GM12878 (cell line): ENCODE measurements at regions not wholly inside any gene's neighbourhood (a gene's known extent, or its start where the extent isn't known, plus 50 kb on each side); places are given as distances from the start of the nearest gene placed in this dataset.

ENCODE experiments used
- ATAC-seq: fragments of 200-7000 bp; cut with Tn5 transposase; 3 replicates; pipeline ENCODE4 v1.9.1; 2020; ENCODE audit warnings: mild to moderate bottlenecking, moderate library complexity
- BruUV-seq: library from RNA; stranded (reverse); fragments of 400-500 nt; replicated peaks from 2 replicates; lab custom pipeline; 2021; lab: Mats Ljungman, UMichigan
- CTCF ChIA-PET: fragments of 300-600 bp; sonication (Branson Sonifier 250); formaldehyde crosslinking; extraction: SDS; loops from one replicate; lab custom pipeline; 2021; ENCODE audit warnings: inconsistent platforms; lab: Yijun Ruan, JAX
- POLR2A ChIA-PET: fragments of 350-600 bp; formaldehyde crosslinking; extraction: SDS; loops from one replicate; lab custom pipeline; 2021; ENCODE audit warnings: inconsistent platforms; lab: Charles Lee
- RAD21 ChIA-PET: fragments of 300-600 bp; sonication (Branson Sonifier 250); formaldehyde crosslinking; loops from one replicate; lab custom pipeline; 2023; ENCODE audit warnings: antibody characterized with exemption; ENCODE audit not compliant: unreplicated experiment; lab: Charles Lee
- SMC1A ChIA-PET: fragments of 300-600 bp; sonication (Branson Sonifier 250); formaldehyde crosslinking; loops from one replicate; lab custom pipeline; 2023; ENCODE audit not compliant: unreplicated experiment, uncharacterized antibody; lab: Charles Lee
- DNase-seq: peaks from one replicate; pipeline ENCODE4 v3.0.0-alpha.2; 2011; ENCODE audit warnings: low read depth, low spot score
- FAIRE-seq: peaks from 3 replicates; lab custom pipeline; 2011; peaks lifted over from hg19 to GRCh38; lab: Jason Lieb, UNC
- H2AFZ ChIP-seq: 2 replicates; pipeline ENCODE4 v1.6.0; 2011; ENCODE audit warnings: low read depth, low read length, control low read depth; ENCODE audit not compliant: control insufficient read depth
- H3K27ac ChIP-seq: 2 replicates; pipeline ENCODE4 v1.5.1; 2011; ENCODE audit warnings: control low read depth; ENCODE audit not compliant: control insufficient read depth, insufficient read depth
- H3K27me3 ChIP-seq, 2 experiments: replicated peaks in 1 of 2; 2 replicates each; pipeline versions ENCODE4 v1.6.0 to v1.6.1; 2011; ENCODE audit warnings: low read length in 1 of 2; ENCODE audit not compliant: control insufficient read depth in 2 of 2, insufficient read depth in 2 of 2
- H3K36me3 ChIP-seq, 2 experiments: 2 replicates each; pipeline ENCODE4 v1.5.1; 2011; ENCODE audit warnings: low read length in 1 of 2; ENCODE audit not compliant: control insufficient read depth in 2 of 2, insufficient read depth in 2 of 2
- H3K4me1 ChIP-seq: 2 replicates; pipeline ENCODE4 v1.6.1; 2011; ENCODE audit warnings: mild to moderate bottlenecking, low read length, moderate library complexity, mixed read lengths; ENCODE audit not compliant: control insufficient read depth, insufficient read depth
- H3K4me2 ChIP-seq: 2 replicates; pipeline ENCODE4 v1.6.0; 2011; ENCODE audit warnings: control low read depth; ENCODE audit not compliant: control insufficient read depth, insufficient read depth
- H3K4me3 ChIP-seq: fragments of 200-600 bp; sonication (generic); 2 replicates; pipeline ENCODE4 v1.5.1; 2016
- H3K79me2 ChIP-seq: 2 replicates; pipeline ENCODE4 v1.6.0; 2011; ENCODE audit warnings: low read length; ENCODE audit not compliant: control insufficient read depth, insufficient read depth
- H3K9ac ChIP-seq: 2 replicates; pipeline ENCODE4 v1.8.0; 2011; ENCODE audit warnings: low read length, control low read depth, mixed read lengths; ENCODE audit not compliant: control insufficient read depth, insufficient read depth
- H3K9me3 ChIP-seq: replicated peaks from 3 replicates; pipeline ENCODE4 v1.5.1; 2011; ENCODE audit warnings: mild to moderate bottlenecking, low read length; ENCODE audit not compliant: control insufficient read depth, insufficient read depth
- H4K20me1 ChIP-seq: 2 replicates; pipeline ENCODE4 v1.6.0; 2011; ENCODE audit not compliant: control insufficient read depth, insufficient read depth
- BACH1 ChIP-seq: fragments of 450-650 bp; IDR thresholded peaks from 2 replicates; pipeline ENCODE4 v1.6.1; 2017; ENCODE audit warnings: mild to moderate bottlenecking, borderline replicate concordance
- CEBPB ChIP-seq, 2 experiments: fragments of 150-350 bp in 1 of 2; IDR thresholded peaks; 2 replicates each; pipeline ENCODE4 v1.6.1; 2012 to 2014; ENCODE audit warnings: low read depth in 2 of 2, low read length in 2 of 2, borderline replicate concordance in 1 of 2, inconsistent platforms in 1 of 2
- CHD1 ChIP-seq: IDR thresholded peaks from 2 replicates; pipeline ENCODE4 v1.6.1; 2012; ENCODE audit warnings: low read depth, low read length, improper control_type of control experiment
- E2F8 ChIP-seq: fragments of 450-650 bp; IDR thresholded peaks from 2 replicates; pipeline ENCODE4 v1.6.1; 2018; ENCODE audit warnings: mild to moderate bottlenecking, low read depth, moderate library complexity; ENCODE audit not compliant: partially characterized antibody
- HSF1 ChIP-seq: fragments of 150-350 bp; IDR thresholded peaks from 2 replicates; pipeline ENCODE4 v1.6.1; 2014; ENCODE audit warnings: mild to moderate bottlenecking, low read depth, low read length
- JUND ChIP-seq: IDR thresholded peaks from 2 replicates; pipeline ENCODE4 v1.6.1; 2012; ENCODE audit warnings: low read depth, mild to moderate bottlenecking, low read length, improper control_type of control experiment, moderate library complexity
- NFIC ChIP-seq: IDR thresholded peaks from 2 replicates; pipeline ENCODE4 v1.6.1; 2012; ENCODE audit warnings: low read depth, mild to moderate bottlenecking, inconsistent platforms, low read length, moderate library complexity
- NR2C1 ChIP-seq: fragments of 450-650 bp; IDR thresholded peaks from 2 replicates; pipeline ENCODE4 v1.6.1; 2017; ENCODE audit warnings: antibody characterized with exemption, mild to moderate bottlenecking, moderate library complexity
- PML ChIP-seq: IDR thresholded peaks from 2 replicates; pipeline ENCODE4 v1.6.1; 2012; ENCODE audit warnings: low read length, inconsistent platforms
- POU2F2 ChIP-seq: IDR thresholded peaks from 3 replicates; pipeline ENCODE4 v1.6.1; 2011; ENCODE audit warnings: low read depth, mild to moderate bottlenecking, low read length, borderline replicate concordance
- RB1 ChIP-seq: fragments of 450-650 bp; formaldehyde crosslinking; IDR thresholded peaks from 2 replicates; pipeline ENCODE4 v1.6.1; 2017; ENCODE audit warnings: mild to moderate bottlenecking, borderline replicate concordance
- SIN3A ChIP-seq: IDR thresholded peaks from 2 replicates; pipeline ENCODE4 v1.6.1; 2012; ENCODE audit warnings: low read depth, low read length, improper control_type of control experiment
- WGBS: methylation state at CpG from one replicate; pipeline ENCODE4 v1.1.6; 2016; ENCODE audit warnings: low lambda C conversion rate; ENCODE audit not compliant: insufficient replicate concordance, insufficient coverage; ENCODE audit errors: missing lambda C conversion rate; 5-methylcytosine and 5-hydroxymethylcytosine counted together
- in situ Hi-C: fragments of 300-500 bp; cut with MboI; formaldehyde crosslinking; loops from 9 replicates; pipeline ENCODE4 v1.14.3; 2018; ENCODE audit warnings: mixed read lengths
- intact Hi-C: fragments of 100-400 bp; cut with micrococcal nuclease; formaldehyde crosslinking; loops from one replicate; pipeline ENCODE4 v1.14.2; 2022; ENCODE audit not compliant: unreplicated experiment
- TF ChIP-seq, protein P1 (sequence below): fragments of 450-650 bp; IDR thresholded peaks from 2 replicates; pipeline ENCODE4 v1.6.1; 2017; ENCODE audit warnings: mild to moderate bottlenecking, moderate library complexity

DNA sequence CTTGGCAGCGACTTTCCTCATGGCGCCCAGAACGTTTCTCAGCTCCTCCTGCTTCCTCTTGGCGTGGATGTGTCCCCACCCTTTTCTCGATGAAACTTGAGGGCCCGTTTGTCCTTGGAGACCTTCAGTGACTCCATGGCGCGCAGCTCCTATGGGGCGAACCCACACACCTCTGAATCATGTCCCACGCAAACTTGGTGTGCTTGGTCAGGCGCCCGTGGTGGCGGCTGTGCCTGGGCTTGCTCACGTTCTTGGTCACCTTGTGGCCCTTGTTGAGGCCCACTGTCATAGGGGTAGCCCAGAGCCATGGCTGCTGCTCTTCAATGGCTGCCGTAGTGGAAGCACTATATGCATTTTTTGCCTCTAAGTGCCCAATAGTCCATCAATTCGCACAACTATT lies 117.5 kb upstream of the FOXP2 start:
- FAIRE-seq = no peak
- H3K27ac ChIP-seq = no peak overlapping the region
- no peaks in the 10 kb centered on the region for H3K9me3 ChIP-seq
- POLR2A ChIA-PET = no interaction called here
- no peak for DNase-seq
- H4K20me1 ChIP-seq = no peaks in the 10 kb centered on the region
- no TSS peak for BruUV-seq
- H3K27me3 ChIP-seq = no peaks in the 10 kb centered on the region
- no peaks in the 10 kb centered on the region for H3K36me3 ChIP-seq
- no peak for TF ChIP-seq CHD1
- no peak for TF ChIP-seq NFIC
- TF ChIP-seq, protein P1, sequence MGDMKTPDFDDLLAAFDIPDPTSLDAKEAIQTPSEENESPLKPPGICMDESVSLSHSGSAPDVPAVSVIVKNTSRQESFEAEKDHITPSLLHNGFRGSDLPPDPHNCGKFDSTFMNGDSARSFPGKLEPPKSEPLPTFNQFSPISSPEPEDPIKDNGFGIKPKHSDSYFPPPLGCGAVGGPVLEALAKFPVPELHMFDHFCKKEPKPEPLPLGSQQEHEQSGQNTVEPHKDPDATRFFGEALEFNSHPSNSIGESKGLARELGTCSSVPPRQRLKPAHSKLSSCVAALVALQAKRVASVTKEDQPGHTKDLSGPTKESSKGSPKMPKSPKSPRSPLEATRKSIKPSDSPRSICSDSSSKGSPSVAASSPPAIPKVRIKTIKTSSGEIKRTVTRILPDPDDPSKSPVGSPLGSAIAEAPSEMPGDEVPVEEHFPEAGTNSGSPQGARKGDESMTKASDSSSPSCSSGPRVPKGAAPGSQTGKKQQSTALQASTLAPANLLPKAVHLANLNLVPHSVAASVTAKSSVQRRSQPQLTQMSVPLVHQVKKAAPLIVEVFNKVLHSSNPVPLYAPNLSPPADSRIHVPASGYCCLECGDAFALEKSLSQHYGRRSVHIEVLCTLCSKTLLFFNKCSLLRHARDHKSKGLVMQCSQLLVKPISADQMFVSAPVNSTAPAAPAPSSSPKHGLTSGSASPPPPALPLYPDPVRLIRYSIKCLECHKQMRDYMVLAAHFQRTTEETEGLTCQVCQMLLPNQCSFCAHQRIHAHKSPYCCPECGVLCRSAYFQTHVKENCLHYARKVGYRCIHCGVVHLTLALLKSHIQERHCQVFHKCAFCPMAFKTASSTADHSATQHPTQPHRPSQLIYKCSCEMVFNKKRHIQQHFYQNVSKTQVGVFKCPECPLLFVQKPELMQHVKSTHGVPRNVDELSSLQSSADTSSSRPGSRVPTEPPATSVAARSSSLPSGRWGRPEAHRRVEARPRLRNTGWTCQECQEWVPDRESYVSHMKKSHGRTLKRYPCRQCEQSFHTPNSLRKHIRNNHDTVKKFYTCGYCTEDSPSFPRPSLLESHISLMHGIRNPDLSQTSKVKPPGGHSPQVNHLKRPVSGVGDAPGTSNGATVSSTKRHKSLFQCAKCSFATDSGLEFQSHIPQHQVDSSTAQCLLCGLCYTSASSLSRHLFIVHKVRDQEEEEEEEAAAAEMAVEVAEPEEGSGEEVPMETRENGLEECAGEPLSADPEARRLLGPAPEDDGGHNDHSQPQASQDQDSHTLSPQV = no peak
- TF ChIP-seq PML = no peak
- no peak for TF ChIP-seq HSF1
- no peak for TF ChIP-seq RB1
- TF ChIP-seq JUND = no peak
- no peak for TF ChIP-seq NR2C1
- TF ChIP-seq E2F8 = no peak
- no peak for TF ChIP-seq SIN3A
- no peak for TF ChIP-seq POU2F2
- no peak for TF ChIP-seq CEBPB (IDR thresholded peaks at IDR 0.05; ENCODE audit: borderline replicate concordance in 1 of 2, low read depth in 2 of 2, low read length in 2 of 2)
- TF ChIP-seq BACH1 = no peak
- CTCF ChIA-PET = no interaction called here
- H2AFZ ChIP-seq = no peak overlapping the region
- no peak overlapping the region for H3K4me3 ChIP-seq
- ATAC-seq = no peak; the same call in 2 of the 3 replicates
- SMC1A ChIA-PET = no interaction called here
- H3K9ac ChIP-seq = no peak overlapping the region
- RAD21 ChIA-PET = no interaction called here
- H3K79me2 ChIP-seq = no peaks in the 10 kb centered on the region
- WGBS = 35% methylated on average over 16 of the region's 16 CpGs
- no peak overlapping the region for H3K4me2 ChIP-seq
- no peaks in the 10 kb centered on the region for H3K4me1 ChIP-seq
- in situ Hi-C loops (no loop called here), intact Hi-C loops (no loop called here)
